HG02759 (cell line): ENCODE measurements at regions not wholly inside any gene's neighbourhood (a gene's known extent, or its start where the extent isn't known, plus 50 kb on each side); places are given as distances from the start of the nearest gene placed in this dataset.
A peak's percentile ranks its signal among the peaks of the same experiment; 100 is the strongest.
"Not testable (repeated sequence)": the region's sequence is repeated elsewhere in the genome, so short reads cannot be mapped to it uniquely, and the experiment has no call there.

Experiments used
- ATAC-seq: cut with Tn5 transposase; IDR thresholded peaks from one replicate; pipeline ENCODE4 v1.9.1; 2021; ENCODE audit warnings: mild to moderate bottlenecking, moderate library complexity; ENCODE audit not compliant: unreplicated experiment

- ATAC-seq = not testable (repeated sequence)
These were observed 77.8 kb downstream of the LIMS3 start for GRCh38 chr2:109976319-109976718.

GRCh38 chr2:109980754-109981153 is 82.3 kb downstream of the LIMS3 start:
- ATAC-seq = not testable (repeated sequence)

GRCh38 chr2:109986389-109987088 is 88.1 kb downstream of the LIMS3 start:
- ATAC-seq = not testable (repeated sequence)

GRCh38 chr2:109987089-109987420 is 88.6 kb downstream of the LIMS3 start:
- not testable (repeated sequence) for ATAC-seq

GRCh38 chr2:109987458-109988345 is 89.2 kb downstream of the LIMS3 start:
- peak; percentile 74 for ATAC-seq

- ATAC-seq = not testable (repeated sequence)
These were observed 100.9 kb downstream of the LIMS3 start for GRCh38 chr2:109999395-109999794.

- ATAC-seq = not testable (repeated sequence)
These were observed 104.0 kb downstream of the LIMS3 start for GRCh38 chr2:110002502-110002901.

- ATAC-seq = not testable (repeated sequence)
These were observed 102.2 kb downstream of the MALL start for GRCh38 chr2:110013388-110013787.

- not testable (repeated sequence) for ATAC-seq
These were observed 99.1 kb downstream of the MALL start for GRCh38 chr2:110016381-110017092.

GRCh38 chr2:110020269-110020668 is 95.4 kb downstream of the MALL start:
- not testable (repeated sequence) for ATAC-seq

GRCh38 chr2:110022278-110022677 is 93.3 kb downstream of the MALL start:
- ATAC-seq = not testable (repeated sequence)

- ATAC-seq = not testable (repeated sequence)
These were observed 89.4 kb downstream of the MALL start for GRCh38 chr2:110026126-110026785.

- ATAC-seq = not testable (repeated sequence)
These were observed 87.2 kb downstream of the MALL start for GRCh38 chr2:110028411-110028810.

GRCh38 chr2:110030894-110031293 is 84.7 kb downstream of the MALL start:
- ATAC-seq = not testable (repeated sequence)

- ATAC-seq = not testable (repeated sequence)
These were observed 83.8 kb downstream of the MALL start for GRCh38 chr2:110031722-110032327.
